ENCODE measurements at regions not wholly inside any gene's neighbourhood (a gene's known extent, or its start where the extent isn't known, plus 50 kb on each side); places are given as distances from the start of the nearest gene placed in this dataset.
A peak's percentile ranks its signal among the peaks of the same experiment; 100 is the strongest.

DNA sequence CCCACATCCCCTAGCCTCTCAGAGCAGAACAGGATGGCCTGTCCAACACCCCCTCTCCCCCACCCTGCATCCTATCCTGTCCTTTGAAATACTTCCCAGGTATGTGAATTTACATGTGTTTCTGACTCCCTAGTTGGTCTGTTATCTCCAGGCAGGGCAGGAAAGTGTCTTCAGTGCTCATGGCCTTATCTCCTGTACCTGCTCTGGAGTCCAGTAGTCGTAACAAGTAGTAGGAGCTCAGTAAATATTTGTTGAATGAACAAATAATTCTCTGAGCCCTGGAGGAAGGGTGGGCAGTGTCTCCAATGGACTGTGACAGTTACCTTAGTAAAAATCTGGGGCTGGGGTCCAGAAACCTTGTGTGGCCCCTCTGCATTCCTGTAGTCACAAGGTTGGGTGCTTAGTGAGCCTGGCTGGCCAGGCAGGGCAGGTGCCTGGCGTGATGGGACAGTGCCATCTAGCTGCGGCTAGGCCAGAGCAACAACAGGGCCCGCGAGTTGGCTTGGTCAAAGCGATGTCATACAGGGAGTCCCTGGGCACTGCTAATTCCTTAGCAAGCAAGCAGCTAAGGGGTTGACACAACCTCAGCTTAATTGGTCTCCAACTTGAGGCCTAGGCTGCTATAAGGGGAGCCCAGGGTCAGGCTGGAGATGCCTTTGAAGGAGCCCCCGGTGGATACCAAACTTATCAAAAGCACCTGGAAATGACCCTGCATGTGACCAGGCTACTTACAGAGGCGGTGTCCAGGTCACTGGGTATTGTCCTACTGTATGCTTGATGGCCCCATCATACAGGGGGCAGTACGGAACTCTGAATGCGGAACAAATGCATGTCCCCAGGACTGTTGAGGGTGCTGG is 89.0 kb upstream of the PPM1J start:
- no peak overlapping the region for H3K27ac ChIP-seq
- POLR2A ChIA-PET (ENCODE audit: low non-redundant PET) = no interaction called here

DNA sequence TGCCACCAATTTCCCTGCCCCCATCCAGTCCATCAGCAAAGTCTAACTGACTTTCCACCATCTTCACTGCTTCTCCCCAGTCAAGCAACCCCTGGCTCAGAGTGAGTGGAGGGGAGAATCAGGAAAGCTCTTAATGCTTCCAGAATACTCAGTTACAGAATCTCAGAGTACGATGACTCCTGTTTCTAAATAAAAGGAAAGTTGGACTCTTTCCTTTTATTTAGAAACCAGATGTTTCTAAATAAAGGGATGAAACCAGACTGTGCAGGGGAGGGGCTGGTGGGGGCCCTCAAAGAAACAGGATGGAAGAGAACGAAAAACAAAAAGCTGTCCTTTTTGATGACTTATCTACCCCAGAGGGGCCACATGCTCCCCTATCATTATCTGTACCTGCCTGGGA is 85.2 kb upstream of the PPM1J start:
- ChIA-PET CTCF (interaction anchor here (13.4 kb wide), 1 partner anchor 82 kb away, joined by 282 read pairs; the partner anchor contains the start of gene PPM1J), POLR2A (ENCODE audit: low non-redundant PET) (no interaction called here)
- TF ChIP-seq, protein P1, sequence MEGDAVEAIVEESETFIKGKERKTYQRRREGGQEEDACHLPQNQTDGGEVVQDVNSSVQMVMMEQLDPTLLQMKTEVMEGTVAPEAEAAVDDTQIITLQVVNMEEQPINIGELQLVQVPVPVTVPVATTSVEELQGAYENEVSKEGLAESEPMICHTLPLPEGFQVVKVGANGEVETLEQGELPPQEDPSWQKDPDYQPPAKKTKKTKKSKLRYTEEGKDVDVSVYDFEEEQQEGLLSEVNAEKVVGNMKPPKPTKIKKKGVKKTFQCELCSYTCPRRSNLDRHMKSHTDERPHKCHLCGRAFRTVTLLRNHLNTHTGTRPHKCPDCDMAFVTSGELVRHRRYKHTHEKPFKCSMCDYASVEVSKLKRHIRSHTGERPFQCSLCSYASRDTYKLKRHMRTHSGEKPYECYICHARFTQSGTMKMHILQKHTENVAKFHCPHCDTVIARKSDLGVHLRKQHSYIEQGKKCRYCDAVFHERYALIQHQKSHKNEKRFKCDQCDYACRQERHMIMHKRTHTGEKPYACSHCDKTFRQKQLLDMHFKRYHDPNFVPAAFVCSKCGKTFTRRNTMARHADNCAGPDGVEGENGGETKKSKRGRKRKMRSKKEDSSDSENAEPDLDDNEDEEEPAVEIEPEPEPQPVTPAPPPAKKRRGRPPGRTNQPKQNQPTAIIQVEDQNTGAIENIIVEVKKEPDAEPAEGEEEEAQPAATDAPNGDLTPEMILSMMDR (conservative IDR thresholded peaks at IDR 0.05; ENCODE audit: low read depth) = no peak
- H3K27ac ChIP-seq = no peak overlapping the region
- no peak for DNase-seq (ENCODE audit: low spot score)

More for the DNA sequence above, 89.0 kb upstream of the PPM1J start:
- TF ChIP-seq, protein P1 (conservative IDR thresholded peaks at IDR 0.05; ENCODE audit: low read depth) = peak; percentile 83
- peak; percentile 81 for DNase-seq (ENCODE audit: low spot score)
- CTCF ChIA-PET = interaction anchor here (0.5 to 13.4 kb wide), 20 partner anchors 8 to 430 kb away, joined by 3 to 282 read pairs (median 3); partner anchors contain the start of genes LRIG2 and PPM1J

DNA sequence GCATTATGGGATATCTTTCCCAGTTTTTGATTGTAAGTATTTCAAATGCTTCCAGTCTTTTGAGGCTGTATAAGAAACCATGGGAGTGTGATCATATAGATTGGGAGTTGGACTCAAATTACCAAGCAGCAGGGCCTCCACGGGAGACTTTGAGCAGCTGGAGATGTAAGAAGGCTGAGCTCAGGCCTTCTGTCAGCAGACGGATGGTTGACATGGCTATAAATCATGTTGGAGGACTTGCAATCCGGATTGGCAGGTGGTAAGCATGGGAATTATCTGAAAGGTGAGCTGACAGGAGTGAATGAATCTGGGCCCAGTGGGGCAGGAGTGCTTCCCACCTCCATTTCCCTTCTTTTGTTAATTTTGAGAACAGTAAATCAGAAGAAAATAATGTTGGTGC is 83.2 kb upstream of the PPM1J start:
- TF ChIP-seq, protein P1 (conservative IDR thresholded peaks at IDR 0.05; ENCODE audit: low read depth) = no peak
- ChIA-PET CTCF (interaction anchor here (1.0 to 13.4 kb wide), 2 partner anchors 68 to 80 kb away, joined by 4 to 282 read pairs; partner anchors contain the start of gene PPM1J), POLR2A (ENCODE audit: low non-redundant PET) (no interaction called here)
- no peak overlapping the region for H3K27ac ChIP-seq
- DNase-seq (ENCODE audit: low spot score) = no peak

DNA sequence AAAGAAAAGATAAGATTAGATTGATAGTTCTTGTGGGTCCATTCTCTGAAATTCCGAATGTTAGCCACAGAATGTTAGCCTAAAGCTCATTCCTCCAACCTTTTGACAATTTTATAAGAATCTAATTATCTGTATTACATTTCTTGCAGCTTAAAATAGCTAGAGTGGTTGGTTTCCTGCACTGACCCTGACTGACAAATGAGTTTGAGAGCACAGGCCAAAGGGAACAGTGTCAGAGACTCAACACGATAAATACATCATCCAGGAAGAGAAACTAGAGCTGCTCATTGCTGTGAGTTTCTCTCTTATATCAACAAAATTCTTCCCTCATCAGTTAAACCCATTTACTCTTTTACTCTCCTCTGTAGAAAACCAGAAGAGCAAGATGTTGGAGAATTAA is 82.1 kb upstream of the PPM1J start:
- no peak overlapping the region for H3K27ac ChIP-seq
- ChIA-PET POLR2A (ENCODE audit: low non-redundant PET) (no interaction called here), CTCF (interaction anchor here (0.5 to 13.4 kb wide), 2 partner anchors 79 to 93 kb away, joined by 3 to 282 read pairs; partner anchors contain the start of gene PPM1J)
- DNase-seq (ENCODE audit: low spot score) = no peak
- TF ChIP-seq, protein P1 (conservative IDR thresholded peaks at IDR 0.05; ENCODE audit: low read depth) = no peak

DNA sequence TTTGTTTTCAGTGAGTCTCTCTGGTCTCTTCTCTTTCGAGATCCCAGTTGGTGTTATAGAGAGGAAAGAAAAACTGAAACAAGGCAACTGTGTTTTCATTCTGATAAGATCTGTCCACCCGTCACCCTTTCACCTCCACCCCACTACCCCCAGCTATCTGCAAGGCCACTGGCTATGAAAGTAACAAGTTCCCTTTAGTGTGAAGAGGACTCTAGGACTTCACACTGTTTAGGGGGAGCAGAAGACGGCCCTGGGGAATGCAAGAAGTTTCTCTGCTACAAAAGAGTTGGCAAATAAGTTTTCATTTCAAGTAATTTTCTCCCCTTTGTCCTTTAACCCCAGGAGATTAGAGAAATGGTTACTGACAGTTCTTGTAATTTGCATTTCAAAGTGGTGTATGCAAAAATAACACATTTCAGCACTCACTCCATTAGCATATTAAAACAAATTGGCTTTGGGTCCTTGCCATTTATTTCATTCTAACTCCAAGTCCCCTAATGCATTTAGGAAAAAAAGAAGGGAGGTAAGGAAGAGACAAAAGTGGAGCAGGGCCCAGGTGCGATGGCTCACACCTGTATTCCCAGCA is 79.6 kb upstream of the PPM1J start:
- TF ChIP-seq, protein P1 (conservative IDR thresholded peaks at IDR 0.05; ENCODE audit: low read depth) = no peak
- ChIA-PET CTCF (interaction anchor here (1.1 kb wide), 1 partner anchor 76 kb away, joined by 3 read pairs; a partner anchor contains a TSS), POLR2A (ENCODE audit: low non-redundant PET) (no interaction called here)
- no peak for DNase-seq (ENCODE audit: low spot score)
- H3K27ac ChIP-seq = no peak overlapping the region

Data from RWPE1 (cell line).